K562 (cell line): ENCODE measurements at regions not wholly inside any gene's neighbourhood (a gene's known extent, or its start where the extent isn't known, plus 50 kb on each side); places are given as distances from the start of the nearest gene placed in this dataset.

Source experiments
- ATAC-seq: fragments of 200-7000 bp; cut with Tn5 transposase; 3 replicates; pipeline ENCODE4 v1.9.1; 2020; ENCODE audit warnings: moderate library complexity
- BruUV-seq: library from RNA; stranded (reverse); fragments of 400-500 nt; replicated peaks from 2 replicates; lab custom pipeline; 2021; lab: Mats Ljungman, UMichigan
- CTCF ChIA-PET: fragments of 300-600 bp; formaldehyde crosslinking; extraction: SDS; loops from one replicate; lab custom pipeline; 2021; ENCODE audit warnings: low intra/inter-chr PET ratio; lab: Yijun Ruan, JAX
- POLR2A ChIA-PET: fragments of 300-600, 350-650 bp; sonication (Branson Sonifier 250); formaldehyde crosslinking; extraction: SDS; loops from one replicate; lab custom pipeline; 2021; ENCODE audit warnings: antibody characterized with exemption, inconsistent platforms; lab: Yijun Ruan, JAX
- DNase-seq, 4 experiments: peaks; one replicate each; pipeline versions ENCODE4 v3.0.0 to v3.0.0-alpha.2; 2011 to 2018; ENCODE audit warnings: low spot score in 3 of 4, mixed read lengths in 3 of 4; ENCODE audit errors: extremely low read depth in 1 of 4
- FAIRE-seq: peaks from 2 replicates; lab custom pipeline; 2011; peaks lifted over from hg19 to GRCh38; lab: Jason Lieb, UNC
- H2AFZ ChIP-seq: 2 replicates; pipeline ENCODE4 v1.6.0; 2011; ENCODE audit warnings: low read depth, low read length, control low read depth, inconsistent platforms
- H3K27ac ChIP-seq: fragments of 200-600 bp; 3 replicates; pipeline ENCODE4 v1.8.0; 2011; ENCODE audit warnings: low read depth, mild to moderate bottlenecking, control low read depth, inconsistent platforms, low read length, moderate library complexity, mixed read lengths; ENCODE audit errors: extremely low read depth
- H3K27me3 ChIP-seq, 2 experiments: fragments of 300-600 bp in 1 of 2; 2 replicates in 1 of 2; 3 replicates in 1 of 2; pipeline versions ENCODE4 v1.6.0 to v1.8.0; 2011; ENCODE audit warnings: inconsistent platforms in 2 of 2, low read length in 2 of 2, mild to moderate bottlenecking in 1 of 2, mixed read lengths in 1 of 2, moderate library complexity in 1 of 2; ENCODE audit not compliant: control insufficient read depth in 2 of 2, insufficient read depth in 2 of 2
- H3K36me3 ChIP-seq: fragments of 300-600 bp; 3 replicates; pipeline ENCODE4 v1.8.0; 2011; ENCODE audit warnings: mild to moderate bottlenecking, low read length, inconsistent platforms; ENCODE audit not compliant: control insufficient read depth, insufficient read depth
- H3K4me1 ChIP-seq, 2 experiments: fragments of 200-600 bp in 1 of 2; replicated peaks in 1 of 2; 2 replicates in 1 of 2; 3 replicates in 1 of 2; pipeline versions ENCODE4 v1.5.1 to v1.8.0; 2011; ENCODE audit warnings: inconsistent platforms in 2 of 2, low read length in 2 of 2, mild to moderate bottlenecking in 1 of 2, mixed read lengths in 1 of 2, moderate library complexity in 1 of 2; ENCODE audit not compliant: control insufficient read depth in 2 of 2, insufficient read depth in 2 of 2
- H3K4me2 ChIP-seq: 2 replicates; pipeline ENCODE4 v1.6.1; 2011; ENCODE audit warnings: low read length, control low read depth, inconsistent platforms, mixed read lengths; ENCODE audit not compliant: insufficient read depth
- H3K4me3 ChIP-seq: fragments of 200-600 bp; sonication (generic), shearing (Covaris generic); 2 replicates; pipeline ENCODE4 v1.5.1; 2016; ENCODE audit warnings: control low read depth, inconsistent platforms
- H3K79me2 ChIP-seq: fragments of 200-600 bp; 3 replicates; pipeline ENCODE4 v1.8.0; 2011; ENCODE audit warnings: low read length, inconsistent platforms; ENCODE audit not compliant: control insufficient read depth, insufficient read depth
- H3K9ac ChIP-seq, 2 experiments: 2 replicates each; pipeline versions ENCODE4 v1.6.0 to v1.6.1; 2011; ENCODE audit warnings: low read depth in 2 of 2, low read length in 2 of 2, control low read depth in 1 of 2, inconsistent platforms in 1 of 2, mild to moderate bottlenecking in 1 of 2, mixed read lengths in 1 of 2; ENCODE audit not compliant: insufficient read depth in 1 of 2
- H3K9me1 ChIP-seq: one replicate; pipeline ENCODE4 v1.6.0; 2011; ENCODE audit warnings: inconsistent platforms, mild to moderate bottlenecking, low read length, moderate library complexity; ENCODE audit not compliant: control insufficient read depth, insufficient read depth
- H3K9me3 ChIP-seq: replicated peaks from 2 replicates; pipeline ENCODE4 v1.5.1; 2011; ENCODE audit warnings: low read depth, low read length, inconsistent platforms; ENCODE audit not compliant: control insufficient read depth, insufficient read depth
- H4K20me1 ChIP-seq: replicated peaks from 2 replicates; pipeline ENCODE4 v1.6.1; 2011; ENCODE audit warnings: low read length, inconsistent platforms, mixed read lengths; ENCODE audit not compliant: control insufficient read depth, insufficient read depth
- CEBPB ChIP-seq: fragments of 450-650 bp; IDR thresholded peaks from 2 replicates; pipeline ENCODE4 v1.6.1; 2016; ENCODE audit warnings: missing genetic modification characterization, missing compliant biosample characterization
- CEBPG ChIP-seq, 3 experiments: fragments of 200-800 bp in 1 of 3; sonication (Bioruptor generic) in 1 of 3; sonication (generic) in 1 of 3; formaldehyde crosslinking in 1 of 3; IDR thresholded peaks in 2 of 3; conservative IDR thresholded peaks in 1 of 3; 2 replicates each; pipeline versions ENCODE4 v1.6.1 to v1.8.0; 2016 to 2022; ENCODE audit warnings: missing compliant biosample characterization in 2 of 3, missing genetic modification characterization in 2 of 3, mild to moderate bottlenecking in 1 of 3, missing genetic modification reagents in 1 of 3
- ESRRB ChIP-seq: fragments of 250-450 bp; sonication (Bioruptor Pico); IDR thresholded peaks from 2 replicates; pipeline ENCODE4 v1.5.0; 2020; ENCODE audit warnings: mild to moderate bottlenecking, moderate library complexity, borderline replicate concordance
- HNRNPL ChIP-seq: fragments of 200-400 bp; formaldehyde crosslinking; IDR thresholded peaks from 2 replicates; pipeline ENCODE4 v1.6.1; 2017; ENCODE audit warnings: low read depth, mild to moderate bottlenecking, low read length
- IFI16 ChIP-seq: fragments of 250-450 bp; sonication (Bioruptor Pico); IDR thresholded peaks from 2 replicates; pipeline ENCODE4 v2.1.2; 2022; ENCODE audit warnings: mild to moderate bottlenecking, inconsistent platforms
- WGBS: fragments of 100-300 bp; shearing (Covaris generic); methylation state at CpG from one replicate; pipeline ENCODE4 v1.1.6; 2016; ENCODE audit warnings: low coverage, mixed read lengths; ENCODE audit not compliant: insufficient coverage; ENCODE audit errors: missing lambda C conversion rate; 5-methylcytosine and 5-hydroxymethylcytosine counted together
- in situ Hi-C: fragments of 300-500 bp; cut with MboI; formaldehyde crosslinking; loops from 4 replicates; pipeline ENCODE4 v1.15.0; 2018; ENCODE audit warnings: inconsistent platforms, mixed read lengths
- intact Hi-C: fragments of 100-400 bp; cut with micrococcal nuclease; formaldehyde crosslinking; loops from 2 replicates; pipeline ENCODE4 v1.14.2; 2022
- TF ChIP-seq, protein P1 (sequence below), 2 experiments: fragments of 450-650 bp in 1 of 2; sonication (generic) in 1 of 2; formaldehyde crosslinking in 1 of 2; IDR thresholded peaks in 1 of 2; conservative IDR thresholded peaks in 1 of 2; 2 replicates each; pipeline versions ENCODE4 v1.6.1 to v1.8.1; 2016 to 2023; ENCODE audit warnings: mild to moderate bottlenecking in 2 of 2, moderate library complexity in 2 of 2, inconsistent platforms in 1 of 2, missing genetic modification reagents in 1 of 2

DNA sequence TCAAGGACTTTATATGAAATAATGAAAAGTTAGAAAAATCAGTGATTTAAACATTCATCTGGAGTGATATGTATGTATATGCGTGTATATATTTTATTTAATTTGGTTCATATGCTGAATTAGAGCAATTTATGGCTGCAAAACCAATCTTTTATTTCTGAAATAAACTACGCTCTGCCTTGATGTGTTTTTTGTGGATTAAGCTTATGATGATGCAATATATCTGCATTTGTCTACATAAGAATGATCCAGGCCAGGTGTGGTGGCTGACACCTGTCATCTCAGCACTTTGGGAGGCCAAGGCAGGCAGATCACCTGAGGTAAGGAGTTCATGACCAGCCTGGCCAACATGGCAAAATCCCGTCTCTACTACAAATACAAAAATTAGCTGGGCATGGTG lies 1842.3 kb upstream of the CDH6 start:
- Histone ChIP-seq H3K9me3 (peaks cover 2% of the 10 kb centered on the region; the same call in 1 of the 2 replicates), H3K4me1 (no peaks in the 10 kb centered on the region), H3K36me3 (no peaks in the 10 kb centered on the region), H2AFZ (no peak overlapping the region), H3K4me3 (no peak overlapping the region), H3K27ac (no peak overlapping the region), H3K79me2 (no peaks in the 10 kb centered on the region), H3K4me2 (no peak overlapping the region), H3K9ac (no peak overlapping the region), H4K20me1 (no peaks in the 10 kb centered on the region), H3K27me3 (no peaks in the 10 kb centered on the region), H3K9me1 (no peaks in the 10 kb centered on the region)
- ChIA-PET CTCF (no interaction called here), POLR2A (no interaction called here)
- 7% methylated on average over 3 of the region's 3 CpGs for WGBS
- intact Hi-C loops: no loop called here
- ATAC-seq: no peak
- no peak for DNase-seq
- TF ChIP-seq CEBPG (CRISPR knock-in tag; IDR thresholded peaks at IDR 0.05) (no peak), CEBPG (tag; conservative IDR thresholded peaks at IDR 0.05 in 1 of 2, IDR thresholded peaks at IDR 0.05 in 1 of 2) (peak in 1 of 2 experiments; percentile 75; a peak in 2 of 4 replicates), HNRNPL (no peak), CEBPB (tag) (peak; percentile 35; the same call in 1 of the 2 replicates), ESRRB (CRISPR knock-in tag) (no peak), IFI16 (no peak)
- TF ChIP-seq, protein P1, sequence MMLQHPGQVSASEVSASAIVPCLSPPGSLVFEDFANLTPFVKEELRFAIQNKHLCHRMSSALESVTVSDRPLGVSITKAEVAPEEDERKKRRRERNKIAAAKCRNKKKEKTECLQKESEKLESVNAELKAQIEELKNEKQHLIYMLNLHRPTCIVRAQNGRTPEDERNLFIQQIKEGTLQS (IDR thresholded peaks at IDR 0.05): peak; percentile 59
- TF ChIP-seq, protein P1 (CRISPR knock-in tag; conservative IDR thresholded peaks at IDR 0.05): no peak
- FAIRE-seq: no peak
- in situ Hi-C loops: no loop called here
- BruUV-seq: no TSS peak
